WI38 (cell line): ENCODE measurements at regions not wholly inside any gene's neighbourhood (a gene's known extent, or its start where the extent isn't known, plus 50 kb on each side); places are given as distances from the start of the nearest gene placed in this dataset.

Experiments used
- H3K4me3 ChIP-seq: 2 replicates; pipeline ENCODE4 v1.5.1; 2011; ENCODE audit warnings: low read depth, mild to moderate bottlenecking, control low read depth, low read length
- TF ChIP-seq, protein P1 (sequence below): IDR thresholded peaks from 2 replicates; pipeline ENCODE4 v1.5.1; 2012; ENCODE audit warnings: low read depth, mild to moderate bottlenecking, control low read depth, low read length

DNA sequence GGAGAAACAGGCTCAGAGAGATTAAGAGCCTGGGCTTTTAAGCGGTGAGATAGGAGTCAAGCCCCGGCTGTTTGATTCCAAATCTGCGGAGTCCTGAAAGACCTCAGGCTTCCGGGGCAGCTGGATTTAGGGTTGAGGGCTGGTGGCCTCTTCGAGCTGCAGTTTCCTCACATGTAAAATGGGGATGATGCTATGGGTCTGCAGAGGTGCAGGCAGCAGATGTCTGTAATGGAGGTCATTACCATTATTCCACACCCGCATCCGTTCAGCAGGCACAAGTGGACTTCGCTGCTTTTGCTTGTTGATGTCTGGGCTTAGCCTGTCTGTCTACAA is 175.6 kb upstream of the HS6ST1 start:
- H3K4me3 ChIP-seq, result no peak overlapping the region
- TF ChIP-seq, protein P1, sequence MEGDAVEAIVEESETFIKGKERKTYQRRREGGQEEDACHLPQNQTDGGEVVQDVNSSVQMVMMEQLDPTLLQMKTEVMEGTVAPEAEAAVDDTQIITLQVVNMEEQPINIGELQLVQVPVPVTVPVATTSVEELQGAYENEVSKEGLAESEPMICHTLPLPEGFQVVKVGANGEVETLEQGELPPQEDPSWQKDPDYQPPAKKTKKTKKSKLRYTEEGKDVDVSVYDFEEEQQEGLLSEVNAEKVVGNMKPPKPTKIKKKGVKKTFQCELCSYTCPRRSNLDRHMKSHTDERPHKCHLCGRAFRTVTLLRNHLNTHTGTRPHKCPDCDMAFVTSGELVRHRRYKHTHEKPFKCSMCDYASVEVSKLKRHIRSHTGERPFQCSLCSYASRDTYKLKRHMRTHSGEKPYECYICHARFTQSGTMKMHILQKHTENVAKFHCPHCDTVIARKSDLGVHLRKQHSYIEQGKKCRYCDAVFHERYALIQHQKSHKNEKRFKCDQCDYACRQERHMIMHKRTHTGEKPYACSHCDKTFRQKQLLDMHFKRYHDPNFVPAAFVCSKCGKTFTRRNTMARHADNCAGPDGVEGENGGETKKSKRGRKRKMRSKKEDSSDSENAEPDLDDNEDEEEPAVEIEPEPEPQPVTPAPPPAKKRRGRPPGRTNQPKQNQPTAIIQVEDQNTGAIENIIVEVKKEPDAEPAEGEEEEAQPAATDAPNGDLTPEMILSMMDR, result no peak

DNA sequence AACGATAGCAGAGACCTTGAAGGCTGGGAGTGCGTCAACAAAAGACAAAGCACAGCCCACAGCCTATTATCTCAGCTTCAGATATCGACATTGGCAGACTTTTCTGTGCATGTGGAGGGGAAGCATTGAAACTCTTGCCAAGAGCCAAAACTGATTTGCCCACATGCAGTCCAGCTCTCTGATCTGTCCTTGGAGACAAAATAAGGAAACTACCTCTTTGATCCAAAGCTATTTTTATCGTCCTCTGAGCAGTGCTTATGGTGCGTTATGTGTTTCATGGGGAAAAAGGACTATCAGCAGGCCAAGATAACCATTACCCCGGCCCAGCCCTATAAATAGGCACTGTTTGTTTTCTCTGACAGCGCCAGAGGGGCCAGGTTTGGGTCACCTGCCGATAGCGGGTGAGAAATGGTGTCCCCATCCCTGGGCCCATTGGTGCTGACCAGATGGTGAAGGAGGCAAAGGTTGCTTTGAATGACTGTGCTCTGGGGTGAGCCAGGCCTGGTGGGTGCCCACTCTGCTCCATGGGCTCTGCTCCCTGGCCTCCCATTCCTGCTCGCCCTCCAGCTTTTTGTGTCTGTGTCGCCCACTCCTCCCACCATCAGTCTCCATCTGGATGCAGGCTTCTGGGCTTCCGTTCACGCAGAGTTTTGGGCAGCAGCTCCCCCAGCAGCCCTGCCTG is 176.1 kb upstream of the HS6ST1 start:
- TF ChIP-seq, protein P1, result no peak
- H3K4me3 ChIP-seq, result no peak overlapping the region

DNA sequence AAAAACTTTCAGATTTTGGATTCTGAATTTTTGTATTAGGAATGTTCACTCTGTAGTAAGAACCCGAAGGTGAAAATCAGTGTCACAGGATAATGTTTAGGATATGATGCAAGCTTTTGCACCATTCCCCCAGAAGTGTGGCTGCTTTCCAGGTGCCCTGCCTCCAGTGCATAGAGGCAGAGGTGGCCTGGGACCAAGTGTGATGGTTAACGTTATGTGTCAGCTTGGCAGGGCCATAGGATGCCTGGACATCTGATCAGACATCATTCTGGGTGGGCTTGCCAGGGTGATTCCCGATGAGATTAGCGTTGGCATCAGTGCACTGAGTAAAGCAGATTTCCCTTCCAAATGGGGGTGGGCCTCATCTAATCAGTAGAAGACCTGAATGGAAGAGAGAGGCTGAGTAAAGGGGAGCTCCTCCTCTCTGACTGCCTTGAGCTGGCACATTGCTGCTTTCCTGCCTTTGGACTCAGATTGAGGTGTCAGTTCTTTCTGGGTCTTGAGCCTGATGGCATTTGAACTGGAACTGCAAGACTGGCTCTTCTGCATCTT is 177.4 kb upstream of the HS6ST1 start:
- TF ChIP-seq, protein P1, result no peak
- no peak overlapping the region for H3K4me3 ChIP-seq

DNA sequence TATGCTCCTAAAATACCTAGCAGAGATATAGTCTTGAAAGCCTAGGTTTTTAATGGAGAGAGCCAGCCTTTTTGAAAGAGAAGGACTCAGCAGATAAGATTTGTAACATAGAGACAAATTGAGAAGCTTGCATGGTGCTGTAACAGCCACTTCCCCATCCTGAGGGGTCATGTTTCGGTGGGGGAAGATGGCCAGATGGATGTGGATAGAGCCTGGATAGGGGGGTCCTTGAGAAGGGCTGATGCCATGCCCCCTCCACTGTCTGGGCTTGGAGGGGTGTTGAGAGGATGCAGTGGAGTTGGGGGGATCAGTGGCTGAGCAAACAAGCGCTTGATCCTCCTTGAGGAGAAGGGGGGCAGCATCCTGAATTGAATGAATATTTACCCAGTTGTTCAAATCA is 178.0 kb upstream of the HS6ST1 start:
- TF ChIP-seq, protein P1, result no peak
- H3K4me3 ChIP-seq, result no peak overlapping the region

DNA sequence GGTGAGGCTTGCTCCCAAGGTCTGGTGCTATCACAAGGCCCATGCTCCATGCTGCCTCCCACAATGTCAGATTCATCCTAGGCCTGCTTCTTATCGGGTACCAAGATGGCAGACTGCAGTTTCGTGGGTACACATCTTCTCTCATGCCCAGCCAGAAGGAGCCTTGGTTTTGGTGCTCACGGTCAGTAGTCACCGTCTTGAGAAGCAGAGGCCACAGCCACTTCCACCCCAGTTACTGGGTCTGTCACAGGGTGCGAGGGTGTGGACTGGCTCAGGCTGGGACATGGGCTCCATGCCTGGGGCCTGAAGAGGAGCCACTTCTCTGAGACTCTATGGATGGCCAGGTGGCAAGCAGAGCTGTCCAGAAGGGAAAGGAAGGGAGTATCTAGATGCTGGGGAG is 178.8 kb upstream of the HS6ST1 start:
- TF ChIP-seq, protein P1, result no peak
- H3K4me3 ChIP-seq, result no peak overlapping the region

DNA sequence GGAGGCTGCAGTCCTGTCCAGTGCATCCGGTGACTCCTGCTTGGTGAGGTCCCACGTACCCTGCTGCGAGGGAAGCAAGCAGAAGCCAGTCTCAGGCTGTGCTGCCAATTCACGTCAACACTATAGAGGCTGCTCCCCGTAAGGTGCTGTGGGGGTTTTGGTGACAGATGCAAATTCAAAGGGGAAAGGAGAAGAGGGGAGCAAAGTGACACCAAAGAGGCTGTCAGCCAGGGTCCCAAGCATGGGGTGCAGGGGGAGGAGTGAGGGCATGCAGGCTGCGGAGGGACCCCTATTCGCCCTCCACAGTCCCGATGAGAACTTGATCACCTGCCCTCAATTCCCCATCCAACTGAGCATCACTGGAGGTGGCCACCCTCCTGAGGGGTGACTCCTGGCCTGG is 179.4 kb upstream of the HS6ST1 start:
- TF ChIP-seq, protein P1, result no peak
- H3K4me3 ChIP-seq, result no peak overlapping the region

DNA sequence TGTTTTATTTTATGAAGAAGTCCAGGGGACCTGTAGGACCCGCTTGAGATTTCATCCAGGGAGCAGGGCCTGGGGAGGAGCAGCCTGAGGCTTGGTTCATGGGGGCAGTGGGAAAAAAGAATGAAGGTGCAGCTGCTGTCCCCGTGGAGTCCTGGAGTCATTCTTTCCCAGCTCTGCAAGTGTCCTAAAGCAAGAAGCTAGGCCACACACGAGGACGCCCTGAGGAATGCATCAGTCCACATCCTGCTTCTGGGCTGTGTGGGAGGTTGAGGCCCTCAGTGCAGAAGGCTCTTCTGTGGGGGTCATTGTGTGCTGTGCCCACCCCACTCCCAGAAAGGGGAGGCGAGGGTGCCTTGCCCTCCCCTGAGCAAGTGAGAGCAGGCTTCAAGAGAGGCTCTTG is 179.9 kb upstream of the HS6ST1 start:
- TF ChIP-seq, protein P1, result no peak
- no peak overlapping the region for H3K4me3 ChIP-seq
